HG02870 (cell line): ENCODE measurements at regions not wholly inside any gene's neighbourhood (a gene's known extent, or its start where the extent isn't known, plus 50 kb on each side); places are given as distances from the start of the nearest gene placed in this dataset.
"Not testable (repeated sequence)": the region's sequence is repeated elsewhere in the genome, so short reads cannot be mapped to it uniquely, and the experiment has no call there.

Experiments
- ATAC-seq: cut with Tn5 transposase; IDR thresholded peaks from one replicate; pipeline ENCODE4 v1.9.1; 2021; ENCODE audit warnings: mild to moderate bottlenecking, moderate library complexity; ENCODE audit not compliant: unreplicated experiment

DNA sequence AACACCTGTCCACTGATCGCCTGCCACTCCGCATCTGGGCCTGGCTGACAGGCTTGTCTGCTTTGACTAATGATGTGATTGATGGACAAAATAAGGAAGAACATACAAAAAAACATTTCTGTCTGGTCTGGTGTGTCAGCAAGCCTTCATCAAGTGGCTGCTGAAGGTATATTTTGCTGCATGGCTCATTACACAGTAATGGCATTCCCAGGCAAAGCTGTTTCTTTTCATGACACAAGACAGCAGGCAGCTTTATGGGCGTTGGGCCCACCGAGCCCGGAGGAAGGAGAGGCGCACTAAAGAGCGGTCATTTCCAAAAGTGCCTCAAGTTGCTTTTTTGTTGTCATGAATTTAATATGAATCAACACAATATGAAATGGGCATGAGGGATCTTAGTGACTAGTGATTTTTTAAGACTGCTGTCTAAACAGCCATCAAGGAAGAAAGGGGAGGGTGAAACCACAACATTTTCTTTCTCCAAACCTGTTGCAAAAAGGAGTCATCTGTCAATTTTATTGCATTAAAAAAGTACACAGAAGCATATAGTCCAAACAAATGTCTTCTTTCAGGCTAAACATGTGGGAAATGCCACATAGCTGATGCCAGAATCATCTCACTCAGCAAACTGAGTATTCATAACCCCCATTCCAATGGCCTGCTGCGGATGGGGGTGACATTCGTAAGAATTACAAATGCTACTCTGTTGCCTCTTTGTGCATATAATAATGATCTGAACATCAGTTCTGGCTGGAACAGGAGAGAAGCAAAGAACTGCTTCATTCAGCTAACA, 476.6 kb downstream of the ZNF536 start:
- ATAC-seq: no peak

DNA sequence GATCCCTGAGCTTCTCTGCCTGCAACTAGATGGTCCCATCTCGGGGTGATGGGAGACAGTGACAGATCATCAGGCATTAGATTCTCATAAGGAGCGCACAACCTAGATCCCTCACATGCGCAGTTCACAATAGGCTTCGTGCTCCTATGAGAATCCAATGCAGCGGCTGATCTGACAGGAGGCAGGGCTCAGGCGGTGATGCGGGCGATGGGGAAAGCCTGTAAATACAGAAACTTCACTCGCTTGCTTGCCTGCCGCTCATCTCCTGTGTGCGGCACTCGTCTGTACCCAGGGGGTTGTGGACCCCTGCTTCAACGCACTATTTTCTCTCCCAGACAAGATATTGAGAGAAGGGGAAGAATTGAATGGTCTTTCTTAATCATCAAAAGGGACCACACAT, 473.9 kb downstream of the ZNF536 start:
- no peak for ATAC-seq

- ATAC-seq: no peak
Measured at GRCh38 chr19:30842926-30843325, 470.7 kb downstream of the ZNF536 start.

DNA sequence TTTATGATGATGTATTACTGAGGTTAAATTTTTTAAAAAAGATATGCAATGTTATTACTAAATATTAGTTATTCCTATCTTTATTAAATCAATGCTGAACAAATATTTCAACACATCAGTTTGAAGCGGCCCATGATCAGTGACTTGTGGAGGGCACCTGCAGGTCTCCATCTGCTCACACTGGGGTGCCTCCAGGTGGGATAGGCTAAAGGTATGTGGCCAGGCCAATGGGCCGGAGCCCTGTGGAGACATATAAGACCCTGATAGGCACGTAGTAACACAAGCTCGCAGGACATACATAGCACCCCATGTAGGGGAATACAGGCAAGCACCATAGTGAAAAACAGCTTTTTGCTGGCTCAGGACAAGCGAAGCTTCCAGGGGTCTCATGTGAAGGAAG, 469.8 kb downstream of the ZNF536 start:
- no peak for ATAC-seq

DNA sequence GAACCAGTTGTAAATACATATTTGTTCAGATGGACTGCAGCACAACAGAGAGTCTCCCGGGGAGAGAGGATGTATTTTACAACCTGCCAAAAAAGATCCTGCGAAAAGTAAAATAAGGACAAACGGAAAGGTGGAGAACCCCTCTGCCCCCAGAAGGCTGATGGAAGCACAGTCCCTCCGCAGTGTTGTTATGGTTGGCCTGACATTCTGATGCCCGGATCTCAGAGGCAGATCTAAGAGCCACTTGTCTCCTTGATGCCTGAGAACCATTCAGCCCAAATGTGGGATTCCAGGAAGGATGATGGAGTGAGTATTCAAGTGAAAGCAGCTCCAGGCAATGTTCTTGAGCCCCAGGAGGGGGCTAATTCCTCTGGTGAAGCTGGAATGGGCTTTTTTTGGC, 458.7 kb downstream of the ZNF536 start:
- no peak for ATAC-seq

DNA sequence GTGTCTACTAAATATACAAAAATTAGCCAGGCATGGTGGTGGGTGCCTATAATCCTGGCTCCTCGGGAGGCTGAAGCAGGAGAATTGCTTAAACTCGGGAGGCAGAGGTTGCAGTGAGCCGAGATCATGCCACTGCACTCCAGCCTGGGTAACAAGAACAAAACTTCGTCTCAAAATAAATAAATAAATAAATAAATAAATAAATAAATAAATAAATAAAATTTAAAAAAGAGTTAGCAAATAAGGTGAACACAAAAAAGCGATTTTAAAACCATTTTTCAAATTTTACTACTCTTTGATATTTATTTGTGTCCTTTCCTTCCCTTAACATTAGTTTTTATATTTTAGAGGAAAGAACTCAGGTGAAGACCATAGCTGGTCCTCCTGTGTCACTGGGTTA, 453.3 kb downstream of the ZNF536 start:
- not testable (repeated sequence) for ATAC-seq

DNA sequence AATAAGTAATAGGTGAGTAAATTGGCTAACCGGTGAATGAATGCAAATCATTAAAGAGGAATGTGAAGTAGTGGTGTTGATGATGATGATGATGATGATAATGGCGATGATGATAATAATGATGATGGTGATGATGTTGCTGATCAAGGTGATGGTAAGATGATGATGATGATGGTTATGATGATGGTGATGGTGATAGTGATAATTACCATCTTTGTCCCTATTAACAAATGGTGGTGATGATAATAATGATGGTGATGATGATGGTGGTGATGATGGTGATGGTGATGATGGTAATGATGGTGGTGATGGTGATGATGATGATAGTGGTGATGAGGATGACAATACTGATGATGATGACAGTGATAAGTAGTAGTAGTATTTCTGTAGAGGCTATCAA, 452.6 kb downstream of the ZNF536 start:
- no peak for ATAC-seq

- no peak for ATAC-seq
Measured at GRCh38 chr19:30817965-30818567, 445.9 kb downstream of the ZNF536 start.

GRCh38 chr19:30817197-30817596, 445.0 kb downstream of the ZNF536 start:
- ATAC-seq: no peak

DNA sequence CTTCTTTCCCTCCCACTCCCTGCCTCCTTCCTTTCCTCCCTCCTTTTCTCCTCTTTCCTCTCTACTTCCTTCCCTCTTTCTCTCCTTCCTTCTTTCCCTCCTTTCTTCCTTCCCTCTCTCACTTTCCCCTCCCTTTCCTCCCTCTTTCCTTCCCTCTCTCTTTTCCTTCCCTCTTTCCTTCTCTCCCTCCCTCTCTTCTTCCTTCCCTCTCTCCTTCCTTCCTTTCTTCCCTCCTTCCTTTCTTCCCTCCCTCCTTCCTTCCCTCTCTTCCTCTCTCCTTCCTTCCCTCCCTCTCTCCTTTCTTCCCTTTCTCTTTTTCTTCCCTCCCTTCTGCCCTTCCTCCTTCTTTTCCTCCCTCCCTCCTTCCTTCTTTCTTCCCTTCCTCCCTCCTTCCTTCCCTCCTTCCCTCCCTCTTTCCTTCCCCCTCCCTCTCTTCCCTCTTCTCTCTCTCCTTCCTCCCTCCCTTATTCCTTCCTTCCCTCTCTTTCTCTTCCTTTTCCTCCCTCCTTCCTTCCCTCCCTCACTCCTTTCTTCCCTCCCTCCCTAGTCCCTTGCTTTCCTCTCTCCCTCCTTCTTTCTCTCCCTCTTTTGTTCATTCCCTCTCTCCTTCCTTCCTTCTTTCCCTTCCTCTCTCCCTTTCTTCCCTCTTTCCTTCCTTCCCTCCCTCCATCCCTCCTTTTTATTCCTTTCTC, 443.9 kb downstream of the ZNF536 start:
- ATAC-seq: no peak

DNA sequence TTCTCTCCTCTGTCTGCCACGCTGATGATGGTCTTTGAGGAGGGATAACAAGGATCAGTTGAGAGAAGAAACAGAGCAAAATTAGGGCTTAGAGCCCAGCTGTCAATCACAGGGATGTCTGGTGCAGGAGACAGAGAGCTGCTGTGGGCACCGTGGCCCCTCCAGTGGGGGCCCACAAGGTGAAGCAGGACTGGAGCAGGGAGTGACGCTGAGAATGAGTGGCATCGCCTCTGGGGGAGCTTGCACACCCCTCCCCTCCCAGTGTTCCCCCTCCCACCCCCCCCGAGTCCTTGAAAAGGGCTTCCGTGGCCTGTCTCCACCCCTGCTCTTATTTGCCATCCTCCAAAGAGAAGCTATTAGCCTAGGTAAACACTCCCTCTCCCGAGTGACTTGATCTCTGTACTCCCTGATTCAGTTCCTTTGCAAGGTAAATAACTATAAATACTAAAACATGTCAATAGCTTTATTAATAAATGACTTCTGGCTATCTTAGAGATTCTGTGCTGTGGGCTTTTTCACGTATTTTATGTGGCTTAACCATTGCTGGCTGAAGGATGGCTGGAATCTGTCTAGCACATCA, 440.0 kb downstream of the ZNF536 start:
- ATAC-seq: no peak

DNA sequence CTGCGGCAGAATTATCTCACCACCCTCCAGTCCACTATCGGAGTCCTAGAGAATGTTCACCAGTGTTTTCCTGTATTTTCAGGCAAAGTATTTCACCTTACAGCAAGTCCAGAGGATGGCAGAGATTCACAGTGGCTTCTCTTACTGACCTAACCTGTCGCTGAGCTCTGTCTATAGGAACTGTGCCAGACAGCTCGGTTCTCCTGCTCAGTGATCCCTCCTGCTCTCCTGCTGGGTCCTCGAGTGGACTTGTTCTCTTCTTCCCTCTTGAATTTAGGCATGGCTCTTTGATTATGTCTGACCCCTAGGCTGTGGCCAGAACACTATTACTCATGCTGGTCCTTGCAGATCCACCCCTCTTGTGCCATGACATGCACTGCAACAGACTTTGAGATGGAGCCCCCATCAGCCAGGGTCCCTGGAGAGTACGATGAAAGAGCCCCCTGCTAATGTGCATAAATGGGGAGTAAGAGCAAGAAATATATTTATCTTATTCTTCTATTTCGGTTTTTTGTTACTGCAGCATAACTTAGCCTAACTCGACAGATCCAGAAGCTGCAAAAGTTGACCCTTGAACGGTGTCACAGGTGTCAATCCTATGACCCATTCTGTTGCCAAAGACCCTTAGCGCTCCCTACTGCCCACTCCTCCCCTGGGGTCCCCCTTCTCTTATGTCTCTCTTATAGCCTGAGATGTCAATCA, 439.4 kb downstream of the ZNF536 start:
- ATAC-seq: no peak

- ATAC-seq: no peak
Measured at GRCh38 chr19:30810726-30811125, 438.5 kb downstream of the ZNF536 start.

- no peak for ATAC-seq
Measured at GRCh38 chr19:30807278-30807677, 435.1 kb downstream of the ZNF536 start.

GRCh38 chr19:30806311-30806710, 434.1 kb downstream of the ZNF536 start:
- ATAC-seq: no peak

GRCh38 chr19:30804751-30805150, 432.6 kb downstream of the ZNF536 start:
- ATAC-seq: no peak

GRCh38 chr19:30804333-30804732, 432.1 kb downstream of the ZNF536 start:
- not testable (repeated sequence) for ATAC-seq

DNA sequence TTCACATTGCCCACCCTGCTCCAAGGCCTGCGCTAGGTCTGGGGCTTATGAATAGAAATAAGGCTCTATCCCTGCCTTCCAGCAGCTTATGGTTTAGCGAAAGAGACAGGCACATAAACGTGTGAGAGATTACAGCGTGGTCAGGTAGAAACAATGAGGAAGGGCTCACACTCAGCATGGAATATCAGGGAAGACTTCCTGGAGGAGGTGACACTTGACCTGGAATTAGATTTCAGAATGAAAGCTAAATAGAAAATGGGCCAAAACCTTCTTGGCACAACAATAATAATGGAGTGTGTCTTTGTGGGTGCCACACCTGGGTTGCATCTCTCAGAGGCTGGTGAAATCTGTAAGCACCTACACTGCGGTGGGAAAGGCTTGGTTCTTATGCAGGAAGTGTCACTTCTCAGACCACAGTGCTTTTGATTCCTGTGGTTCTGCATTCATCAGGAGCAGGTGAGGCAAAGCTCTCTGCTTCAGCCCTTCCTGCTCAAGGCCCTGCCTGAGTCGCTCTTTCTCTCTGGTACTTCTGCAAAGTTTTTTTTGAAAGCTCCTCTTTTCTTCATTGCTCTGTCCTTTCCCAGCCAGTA, 430.3 kb downstream of the ZNF536 start:
- no peak for ATAC-seq

- no peak for ATAC-seq
Measured at GRCh38 chr19:30799865-30800755, 427.9 kb downstream of the ZNF536 start.

DNA sequence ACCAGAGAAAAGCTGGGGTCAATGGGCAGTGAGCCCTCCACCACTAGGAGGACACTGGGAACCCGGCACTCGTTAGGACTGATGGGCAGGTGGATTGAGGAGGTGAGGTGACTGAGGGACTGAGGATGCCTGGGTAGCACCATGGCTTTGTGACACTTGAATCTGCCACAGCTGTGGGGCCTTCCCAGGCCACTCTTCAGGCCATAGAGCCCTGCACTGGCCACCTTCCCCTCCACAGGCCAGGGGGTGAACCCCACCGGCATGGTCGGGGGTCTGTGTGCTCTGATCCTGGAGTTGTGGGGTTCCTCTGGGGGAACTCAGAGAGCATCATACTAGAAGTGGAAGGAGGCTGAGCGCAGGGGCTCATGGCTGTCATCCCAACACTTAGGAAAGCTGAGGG, 423.5 kb downstream of the ZNF536 start:
- ATAC-seq: no peak
